NB4 (cell line): ENCODE measurements at regions not wholly inside any gene's neighbourhood (a gene's known extent, or its start where the extent isn't known, plus 50 kb on each side); places are given as distances from the start of the nearest gene placed in this dataset.
A peak's percentile ranks its signal among the peaks of the same experiment; 100 is the strongest.

Experiments
- DNase-seq: peaks from one replicate; pipeline ENCODE4 v3.0.0; 2010; ENCODE audit warnings: low read depth
- H3K4me3 ChIP-seq: one replicate; pipeline ENCODE4 v1.5.1; 2011; ENCODE audit warnings: mild to moderate bottlenecking, low read depth, low read length, moderate library complexity
- CTCF ChIP-seq: IDR thresholded peaks from one replicate; pipeline ENCODE4 v1.5.1; 2012; ENCODE audit warnings: low read depth, low read length
- MYC ChIP-seq: IDR thresholded peaks from 2 replicates; pipeline ENCODE4 v1.6.1; 2011; ENCODE audit warnings: low read depth, low read length
- POLR2A ChIP-seq: IDR thresholded peaks from 2 replicates; pipeline ENCODE4 v1.6.1; 2011; ENCODE audit warnings: mild to moderate bottlenecking; ENCODE audit not compliant: insufficient read length; ENCODE audit errors: extremely low read depth
- TF ChIP-seq, protein P1 (sequence below): IDR thresholded peaks from 2 replicates; pipeline ENCODE4 v1.6.1; 2011; ENCODE audit warnings: low read depth, low read length

DNA sequence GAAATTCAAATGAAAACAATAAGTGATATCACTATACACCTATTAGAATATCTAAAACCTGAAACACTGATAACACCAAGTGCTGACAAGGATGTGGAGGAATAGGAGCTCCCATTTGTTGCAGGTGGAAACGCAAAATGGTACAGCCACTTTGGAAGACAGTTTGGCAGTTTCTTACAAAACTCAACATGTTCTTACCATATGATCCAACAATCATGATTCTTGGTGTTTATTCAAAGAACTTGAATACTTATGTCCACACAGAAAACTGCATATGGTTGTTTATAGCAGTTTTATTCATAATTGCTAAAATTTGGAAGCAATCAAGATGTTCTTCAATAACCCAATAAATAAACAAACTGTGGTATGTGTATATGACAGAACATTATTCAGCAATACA lies 107.9 kb downstream of the FHDC1 start:
- H3K4me3 ChIP-seq, result no peak overlapping the region
- DNase-seq, result no peak
- no peak for TF ChIP-seq CTCF
- TF ChIP-seq, protein P1, sequence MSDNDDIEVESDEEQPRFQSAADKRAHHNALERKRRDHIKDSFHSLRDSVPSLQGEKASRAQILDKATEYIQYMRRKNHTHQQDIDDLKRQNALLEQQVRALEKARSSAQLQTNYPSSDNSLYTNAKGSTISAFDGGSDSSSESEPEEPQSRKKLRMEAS, result no peak
- no peak for TF ChIP-seq POLR2A

- DNase-seq, result peak; percentile 23
- TF ChIP-seq, protein P1, result no peak
- TF ChIP-seq CTCF (no peak), POLR2A (no peak), MYC (no peak)
- H3K4me3 ChIP-seq, result no peak overlapping the region
These were observed 109.2 kb downstream of the FHDC1 start for GRCh38 chr4:153045111-153045982.

GRCh38 chr4:153058671-153059060 lies 122.5 kb downstream of the FHDC1 start:
- no peak for TF ChIP-seq CTCF
- TF ChIP-seq, protein P1, result no peak
- TF ChIP-seq POLR2A, result no peak
- TF ChIP-seq MYC, result no peak
- DNase-seq, result no peak
- no peak overlapping the region for H3K4me3 ChIP-seq

DNA sequence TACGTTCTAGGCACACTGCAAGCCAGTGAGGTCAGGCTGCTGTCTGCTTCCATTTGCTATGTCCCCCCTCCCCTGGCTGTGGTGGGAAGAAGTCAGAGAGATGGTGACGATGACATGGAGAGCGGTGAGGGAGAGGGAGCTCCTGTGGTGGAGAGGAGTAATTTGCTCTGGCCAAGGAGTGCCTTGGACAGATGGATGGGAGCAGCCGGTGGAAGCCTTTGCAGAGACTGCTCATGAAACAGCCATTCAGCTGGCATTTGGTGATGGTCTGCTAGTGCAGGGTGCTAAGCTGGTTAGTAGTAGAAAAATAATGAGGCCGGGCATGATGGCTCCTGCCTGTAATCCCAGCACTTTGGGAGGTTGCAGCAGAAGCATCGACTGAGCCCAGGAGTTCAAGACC lies 124.1 kb downstream of the FHDC1 start:
- TF ChIP-seq CTCF (no peak), POLR2A (no peak), MYC (no peak)
- TF ChIP-seq, protein P1, result no peak

GRCh38 chr4:153061971-153062370 lies 125.8 kb downstream of the FHDC1 start:
- TF ChIP-seq, protein P1, result no peak
- no peak for TF ChIP-seq MYC
- TF ChIP-seq CTCF, result no peak
- no peak for TF ChIP-seq POLR2A
- DNase-seq, result no peak
- H3K4me3 ChIP-seq, result no peak overlapping the region

More for the DNA sequence above, 124.1 kb downstream of the FHDC1 start:
- DNase-seq, result no peak
- no peak overlapping the region for H3K4me3 ChIP-seq
